ENCODE measurements at regions not wholly inside any gene's neighbourhood (a gene's known extent, or its start where the extent isn't known, plus 50 kb on each side); places are given as distances from the start of the nearest gene placed in this dataset.

DNA sequence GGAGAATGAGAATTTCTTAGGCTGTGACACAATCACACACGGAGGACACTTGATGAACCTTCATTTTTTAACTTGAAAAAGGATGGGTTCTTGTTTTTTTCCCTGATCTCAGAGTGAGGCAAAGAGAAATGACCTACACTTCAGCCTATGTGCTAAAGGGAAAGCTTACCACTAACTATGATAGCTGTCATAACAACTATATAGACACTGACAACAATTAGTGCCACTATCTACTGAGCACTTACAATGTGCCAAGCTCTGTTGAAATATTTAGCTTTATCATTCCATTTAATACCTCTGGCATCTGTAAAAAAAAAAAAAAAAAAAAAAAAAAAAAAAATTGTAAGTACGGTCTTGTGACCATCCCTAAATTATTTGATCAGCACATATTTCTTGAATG, 135.9 kb upstream of the WWC1 start:
- no peak overlapping the region for H3K4me2 ChIP-seq (ENCODE audit: control insufficient read depth, extremely low read depth, insufficient read depth, low read depth, low read length)
- no peak overlapping the region for H3K4me3 ChIP-seq (ENCODE audit: control insufficient read depth in 2 of 3, extremely low read depth in 1 of 3, insufficient read depth in 2 of 3, low read depth in 1 of 3, low read length in 3 of 3)
- H3K27me3 ChIP-seq (ENCODE audit: control insufficient read depth, extremely low read depth, insufficient read depth, low read length): no peaks in the 10 kb centered on the region
- H3K9me1 ChIP-seq (ENCODE audit: control insufficient read depth, extremely low read depth, insufficient read depth, low read length): no peaks in the 10 kb centered on the region
- H3K79me2 ChIP-seq (ENCODE audit: control insufficient read depth, insufficient read depth, low read length): no peaks in the 10 kb centered on the region
- H3K36me3 ChIP-seq (ENCODE audit: control insufficient read depth in 2 of 2, extremely low read depth in 1 of 2, insufficient read depth in 2 of 2, low read length in 2 of 2): peaks cover 2 to 21% of the 10 kb centered on the region in 2 experiments
- DNase-seq (ENCODE audit: low read depth, low spot score): no peak
- dilution Hi-C loops (cut with MboI; ENCODE audit: extremely low pct_ligation_motif_present, low sequenced_read_pairs): no loop called here
- no peak overlapping the region for H2AFZ ChIP-seq (ENCODE audit: control insufficient read depth, low read length)
- no peaks in the 10 kb centered on the region for H4K20me1 ChIP-seq (ENCODE audit: control insufficient read depth, extremely low read depth, insufficient read depth, low read length)
- H3K9me3 ChIP-seq (ENCODE audit: control insufficient read depth, low read depth, low read length): no peaks in the 10 kb centered on the region
- H3K9ac ChIP-seq (ENCODE audit: control insufficient read depth, extremely low read depth, insufficient read depth, low read length): no peak overlapping the region
- FAIRE-seq: no peak
- no peaks in the 10 kb centered on the region for H3K4me1 ChIP-seq (ENCODE audit: control insufficient read depth, extremely low read depth, insufficient read depth, low read length)
- H3K27ac ChIP-seq (ENCODE audit: control insufficient read depth, insufficient read depth, low read length): no peak overlapping the region
- TF ChIP-seq CTCF (optimal IDR thresholded peaks at IDR 0.05 in 1 of 3, IDR thresholded peaks at IDR 0.05 in 1 of 3, conservative IDR thresholded peaks at IDR 0.05 in 1 of 3; ENCODE audit: extremely low read depth in 1 of 3, insufficient read depth in 2 of 3, low read length in 3 of 3) (no peak), EZH2 (IDR thresholded peaks at IDR 0.05; ENCODE audit: low read length) (no peak)

DNA sequence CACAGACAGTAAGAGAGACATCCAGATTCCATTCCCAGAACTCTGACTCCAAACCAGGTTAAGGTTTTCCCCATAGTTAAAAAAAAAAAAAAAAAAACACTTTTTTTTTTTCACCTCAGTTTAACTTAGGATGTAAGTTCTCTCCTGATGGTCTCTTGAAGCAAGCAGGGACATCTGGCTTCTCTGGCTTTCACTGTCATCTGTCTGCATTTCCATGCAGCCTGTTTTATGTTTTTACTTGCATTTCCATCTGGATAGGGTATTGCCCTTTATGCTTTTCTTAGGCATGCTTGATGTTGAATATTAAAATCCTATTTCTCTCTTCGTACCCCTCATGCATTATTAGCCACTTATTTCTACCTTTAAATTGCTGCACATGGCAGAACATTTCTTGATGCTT, 135.3 kb upstream of the WWC1 start:
- TF ChIP-seq CTCF (optimal IDR thresholded peaks at IDR 0.05 in 1 of 3, IDR thresholded peaks at IDR 0.05 in 1 of 3, conservative IDR thresholded peaks at IDR 0.05 in 1 of 3; ENCODE audit: extremely low read depth in 1 of 3, insufficient read depth in 2 of 3, low read length in 3 of 3) (no peak), EZH2 (IDR thresholded peaks at IDR 0.05; ENCODE audit: low read length) (no peak)
- H3K27ac ChIP-seq (ENCODE audit: control insufficient read depth, insufficient read depth, low read length): no peak overlapping the region
- no peak for FAIRE-seq
- no peaks in the 10 kb centered on the region for H3K27me3 ChIP-seq (ENCODE audit: control insufficient read depth, extremely low read depth, insufficient read depth, low read length)
- no peaks in the 10 kb centered on the region for H4K20me1 ChIP-seq (ENCODE audit: control insufficient read depth, extremely low read depth, insufficient read depth, low read length)
- DNase-seq (ENCODE audit: low read depth, low spot score): no peak
- H3K9me1 ChIP-seq (ENCODE audit: control insufficient read depth, extremely low read depth, insufficient read depth, low read length): no peaks in the 10 kb centered on the region
- H2AFZ ChIP-seq (ENCODE audit: control insufficient read depth, low read length): no peak overlapping the region
- H3K4me1 ChIP-seq (ENCODE audit: control insufficient read depth, extremely low read depth, insufficient read depth, low read length): no peaks in the 10 kb centered on the region
- H3K4me2 ChIP-seq (ENCODE audit: control insufficient read depth, extremely low read depth, insufficient read depth, low read depth, low read length): no peak overlapping the region
- no peak overlapping the region for H3K9ac ChIP-seq (ENCODE audit: control insufficient read depth, extremely low read depth, insufficient read depth, low read length)
- H3K9me3 ChIP-seq (ENCODE audit: control insufficient read depth, low read depth, low read length): no peaks in the 10 kb centered on the region
- peaks cover 3 to 20% of the 10 kb centered on the region in 2 experiments for H3K36me3 ChIP-seq (ENCODE audit: control insufficient read depth in 2 of 2, extremely low read depth in 1 of 2, insufficient read depth in 2 of 2, low read length in 2 of 2)
- no peaks in the 10 kb centered on the region for H3K79me2 ChIP-seq (ENCODE audit: control insufficient read depth, insufficient read depth, low read length)
- dilution Hi-C loops (cut with MboI; ENCODE audit: extremely low pct_ligation_motif_present, low sequenced_read_pairs): no loop called here
- no peak overlapping the region for H3K4me3 ChIP-seq (ENCODE audit: control insufficient read depth in 2 of 3, extremely low read depth in 1 of 3, insufficient read depth in 2 of 3, low read depth in 1 of 3, low read length in 3 of 3)

Data from keratinocyte (primary cell).